NT2/D1 (cell line): ENCODE measurements at regions not wholly inside any gene's neighbourhood (a gene's known extent, or its start where the extent isn't known, plus 50 kb on each side); places are given as distances from the start of the nearest gene placed in this dataset.

Source experiments
- DNase-seq: peaks from one replicate; pipeline ENCODE4 v3.0.0-alpha.2; 2011; ENCODE audit warnings: low read depth, low spot score
- H3K27me3 ChIP-seq: 2 replicates; pipeline ENCODE4 v1.6.0; 2011; ENCODE audit warnings: mild to moderate bottlenecking; ENCODE audit not compliant: insufficient read length, insufficient read depth
- H3K36me3 ChIP-seq: 2 replicates; pipeline ENCODE4 v1.6.1; 2011; ENCODE audit warnings: mild to moderate bottlenecking, low read length, mixed read lengths; ENCODE audit not compliant: insufficient read depth, insufficient read length
- H3K4me1 ChIP-seq: 2 replicates; pipeline ENCODE4 v1.5.1; 2011; ENCODE audit not compliant: insufficient read depth, insufficient read length
- H3K4me3 ChIP-seq: 2 replicates; pipeline ENCODE4 v1.5.1; 2011; ENCODE audit warnings: low read depth; ENCODE audit not compliant: insufficient read length
- H3K9ac ChIP-seq: 2 replicates; pipeline ENCODE4 v1.6.0; 2011; ENCODE audit warnings: low read depth; ENCODE audit not compliant: insufficient read length
- H3K9me3 ChIP-seq: 2 replicates; pipeline ENCODE4 v1.5.1; 2011; ENCODE audit warnings: mild to moderate bottlenecking, low read length; ENCODE audit not compliant: insufficient read depth
- SUZ12 ChIP-seq: IDR thresholded peaks from 2 replicates; pipeline ENCODE4 v1.6.1; 2011; ENCODE audit not compliant: insufficient read length, insufficient read depth; ENCODE audit errors: extremely low read depth
- YY1 ChIP-seq: IDR thresholded peaks from 2 replicates; pipeline ENCODE4 v1.6.1; 2011; ENCODE audit not compliant: insufficient read length, insufficient read depth
- ZNF274 ChIP-seq: IDR thresholded peaks from 2 replicates; pipeline ENCODE4 v1.6.1; 2011; ENCODE audit warnings: mild to moderate bottlenecking, low read depth, low read length

GRCh38 chr5:136675769-136676168 lies 310.4 kb upstream of the TRPC7 start:
- H3K9me3 ChIP-seq = peaks cover 8% of the 10 kb centered on the region
- no peaks in the 10 kb centered on the region for H3K4me1 ChIP-seq
- H3K4me3 ChIP-seq = no peak overlapping the region
- DNase-seq = no peak
- no peaks in the 10 kb centered on the region for H3K27me3 ChIP-seq
- no peak for TF ChIP-seq ZNF274
- TF ChIP-seq YY1 = no peak
- TF ChIP-seq SUZ12 = no peak
- H3K9ac ChIP-seq = no peak overlapping the region
- no peaks in the 10 kb centered on the region for H3K36me3 ChIP-seq

GRCh38 chr5:136674178-136674577 lies 308.8 kb upstream of the TRPC7 start:
- H3K4me1 ChIP-seq = no peaks in the 10 kb centered on the region
- no peaks in the 10 kb centered on the region for H3K36me3 ChIP-seq
- no peak for DNase-seq
- H3K9ac ChIP-seq = no peak overlapping the region
- H3K27me3 ChIP-seq = no peaks in the 10 kb centered on the region
- no peak overlapping the region for H3K4me3 ChIP-seq
- H3K9me3 ChIP-seq = no peaks in the 10 kb centered on the region
- no peak for TF ChIP-seq SUZ12
- no peak for TF ChIP-seq ZNF274
- TF ChIP-seq YY1 = no peak

- no peak for DNase-seq
- H3K9ac ChIP-seq = no peak overlapping the region
- TF ChIP-seq SUZ12 (no peak), ZNF274 (no peak), YY1 (no peak)
- H3K9me3 ChIP-seq = no peaks in the 10 kb centered on the region
- H3K27me3 ChIP-seq = no peaks in the 10 kb centered on the region
- H3K36me3 ChIP-seq = no peaks in the 10 kb centered on the region
- no peak overlapping the region for H3K4me3 ChIP-seq
- H3K4me1 ChIP-seq = peaks cover 5% of the 10 kb centered on the region
These were observed 302.4 kb upstream of the TRPC7 start for GRCh38 chr5:136667789-136668188.

- Histone ChIP-seq H3K9me3 (no peaks in the 10 kb centered on the region), H3K36me3 (no peaks in the 10 kb centered on the region), H3K27me3 (no peaks in the 10 kb centered on the region), H3K4me3 (no peak overlapping the region), H3K9ac (no peak overlapping the region), H3K4me1 (peaks cover 5% of the 10 kb centered on the region)
- TF ChIP-seq YY1 = no peak
- no peak for TF ChIP-seq SUZ12
- no peak for TF ChIP-seq ZNF274
- DNase-seq = no peak
These were observed 301.8 kb upstream of the TRPC7 start for GRCh38 chr5:136666970-136667620.

- DNase-seq = no peak
- no peak overlapping the region for H3K9ac ChIP-seq
These were observed 300.0 kb upstream of the TRPC7 start for GRCh38 chr5:136665331-136665730.

GRCh38 chr5:136661026-136661425 lies 295.7 kb upstream of the TRPC7 start:
- Histone ChIP-seq H3K9ac (no peak overlapping the region), H3K36me3 (no peaks in the 10 kb centered on the region), H3K9me3 (no peaks in the 10 kb centered on the region), H3K4me1 (no peaks in the 10 kb centered on the region), H3K27me3 (no peaks in the 10 kb centered on the region), H3K4me3 (no peak overlapping the region)
- TF ChIP-seq YY1 (no peak), SUZ12 (no peak)
- DNase-seq = no peak

More at GRCh38 chr5:136665331-136665730, 300.0 kb upstream of the TRPC7 start:
- Histone ChIP-seq H3K9me3 (no peaks in the 10 kb centered on the region), H3K36me3 (no peaks in the 10 kb centered on the region), H3K4me3 (no peak overlapping the region), H3K4me1 (peaks cover 5% of the 10 kb centered on the region), H3K27me3 (no peaks in the 10 kb centered on the region)
- TF ChIP-seq SUZ12 = no peak
- TF ChIP-seq YY1 = no peak

- no peak for DNase-seq
- no peaks in the 10 kb centered on the region for H3K9me3 ChIP-seq
- TF ChIP-seq YY1 (no peak), SUZ12 (no peak), ZNF274 (no peak)
- no peak overlapping the region for H3K9ac ChIP-seq
- H3K4me3 ChIP-seq = no peak overlapping the region
- H3K36me3 ChIP-seq = no peaks in the 10 kb centered on the region
- H3K4me1 ChIP-seq = no peaks in the 10 kb centered on the region
- no peaks in the 10 kb centered on the region for H3K27me3 ChIP-seq
These were observed 291.5 kb upstream of the TRPC7 start for GRCh38 chr5:136656811-136657210.

- Histone ChIP-seq H3K9me3 (no peaks in the 10 kb centered on the region), H3K4me3 (no peak overlapping the region), H3K4me1 (no peaks in the 10 kb centered on the region), H3K9ac (no peak overlapping the region), H3K27me3 (no peaks in the 10 kb centered on the region), H3K36me3 (no peaks in the 10 kb centered on the region)
- no peak for TF ChIP-seq YY1
- no peak for TF ChIP-seq SUZ12
- no peak for TF ChIP-seq ZNF274
- no peak for DNase-seq
These were observed 290.1 kb upstream of the TRPC7 start for GRCh38 chr5:136655468-136655867.
